HFFc6 (cell line): ENCODE measurements at regions not wholly inside any gene's neighbourhood (a gene's known extent, or its start where the extent isn't known, plus 50 kb on each side); places are given as distances from the start of the nearest gene placed in this dataset.

ENCODE experiments used
- DNase-seq: peaks from one replicate; pipeline ENCODE4 v3.0.0-alpha.2; 2018
- H3K27ac Mint-ChIP-seq: 2 replicates; pipeline ENCODE4 v1.8.0; 2020; ENCODE audit warnings: mild to moderate bottlenecking, mixed read lengths
- H3K27me3 Mint-ChIP-seq: 2 replicates; pipeline ENCODE4 v1.8.0; 2021; ENCODE audit warnings: mild to moderate bottlenecking, moderate library complexity, mixed read lengths; ENCODE audit not compliant: insufficient read depth
- H3K36me3 Mint-ChIP-seq: 2 replicates; pipeline ENCODE4 v1.8.0; 2021; ENCODE audit warnings: low read depth, mixed read lengths
- H3K4me1 Mint-ChIP-seq: 2 replicates; pipeline ENCODE4 v1.8.0; 2020; ENCODE audit warnings: low read depth, mixed read lengths
- H3K4me3 Mint-ChIP-seq: 2 replicates; pipeline ENCODE4 v1.8.0; 2020; ENCODE audit warnings: mild to moderate bottlenecking, moderate library complexity, mixed read lengths
- H3K9me3 Mint-ChIP-seq: 2 replicates; pipeline ENCODE4 v1.8.0; 2020; ENCODE audit warnings: mild to moderate bottlenecking, mixed read lengths
- TF ChIP-seq, protein P1 (sequence below): fragments of 200-600 bp; sonication (generic); IDR thresholded peaks from 2 replicates; pipeline ENCODE4 v1.5.0; 2021; ENCODE audit warnings: antibody characterized with exemption, mild to moderate bottlenecking

DNA sequence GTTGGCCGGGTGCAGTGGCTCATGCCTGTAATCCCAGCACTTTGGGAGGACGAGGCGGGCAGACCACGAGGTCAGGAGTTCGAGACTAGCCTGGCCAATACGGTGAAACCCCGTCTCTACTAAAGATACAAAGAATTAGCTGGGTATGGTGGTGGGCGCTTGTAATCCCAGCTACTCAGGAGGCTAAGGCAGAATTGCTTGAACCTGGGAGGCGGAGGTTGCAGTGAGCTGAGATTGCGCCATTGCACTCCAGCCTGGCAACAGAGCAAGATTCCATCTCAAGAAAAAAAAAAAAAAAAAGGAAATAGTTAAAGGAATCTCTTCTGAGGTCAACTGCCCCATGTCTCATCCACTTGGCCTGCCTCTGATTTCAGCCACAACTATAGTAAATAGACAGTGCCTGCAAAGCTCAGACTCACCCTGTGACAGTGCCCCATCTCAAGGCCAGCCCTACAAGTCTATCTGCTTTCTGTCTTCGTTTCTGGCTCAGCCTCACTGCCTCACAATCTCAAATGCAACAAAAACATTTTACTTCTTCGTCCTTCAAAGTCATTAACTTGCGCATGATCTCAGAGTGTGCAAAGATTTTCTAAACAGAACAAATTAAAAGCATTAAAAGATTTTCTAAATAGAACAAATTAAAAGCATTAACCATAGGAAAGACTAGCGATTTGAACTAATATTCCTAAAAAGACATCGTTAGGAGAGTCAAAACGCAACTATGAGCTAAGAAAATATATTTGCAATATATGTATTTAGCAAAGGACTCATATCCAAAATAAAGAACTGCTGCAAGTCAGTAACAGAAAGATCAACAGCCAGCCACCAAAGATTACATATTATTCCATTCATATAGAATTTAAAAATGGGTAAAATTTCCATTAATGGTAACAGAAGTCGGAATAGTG, 65.0 kb upstream of the PRDX6 start:
- TF ChIP-seq, protein P1, sequence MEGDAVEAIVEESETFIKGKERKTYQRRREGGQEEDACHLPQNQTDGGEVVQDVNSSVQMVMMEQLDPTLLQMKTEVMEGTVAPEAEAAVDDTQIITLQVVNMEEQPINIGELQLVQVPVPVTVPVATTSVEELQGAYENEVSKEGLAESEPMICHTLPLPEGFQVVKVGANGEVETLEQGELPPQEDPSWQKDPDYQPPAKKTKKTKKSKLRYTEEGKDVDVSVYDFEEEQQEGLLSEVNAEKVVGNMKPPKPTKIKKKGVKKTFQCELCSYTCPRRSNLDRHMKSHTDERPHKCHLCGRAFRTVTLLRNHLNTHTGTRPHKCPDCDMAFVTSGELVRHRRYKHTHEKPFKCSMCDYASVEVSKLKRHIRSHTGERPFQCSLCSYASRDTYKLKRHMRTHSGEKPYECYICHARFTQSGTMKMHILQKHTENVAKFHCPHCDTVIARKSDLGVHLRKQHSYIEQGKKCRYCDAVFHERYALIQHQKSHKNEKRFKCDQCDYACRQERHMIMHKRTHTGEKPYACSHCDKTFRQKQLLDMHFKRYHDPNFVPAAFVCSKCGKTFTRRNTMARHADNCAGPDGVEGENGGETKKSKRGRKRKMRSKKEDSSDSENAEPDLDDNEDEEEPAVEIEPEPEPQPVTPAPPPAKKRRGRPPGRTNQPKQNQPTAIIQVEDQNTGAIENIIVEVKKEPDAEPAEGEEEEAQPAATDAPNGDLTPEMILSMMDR = no peak
- H3K4me1 Mint-ChIP-seq = peaks cover 44% of the 10 kb centered on the region
- H3K27me3 Mint-ChIP-seq = no peaks in the 10 kb centered on the region
- 0 out of 2 replicates have a peak overlapping the region, but pooled peaks have one; percentile 3 for H3K27ac Mint-ChIP-seq
- peak; percentile 90 for DNase-seq
- no peaks in the 10 kb centered on the region for H3K9me3 Mint-ChIP-seq
- peaks cover 8% of the 10 kb centered on the region; the same call in 1 of the 2 replicates for H3K36me3 Mint-ChIP-seq
- H3K4me3 Mint-ChIP-seq = peak overlapping the region; percentile 7; the same call in 1 of the 2 replicates

DNA sequence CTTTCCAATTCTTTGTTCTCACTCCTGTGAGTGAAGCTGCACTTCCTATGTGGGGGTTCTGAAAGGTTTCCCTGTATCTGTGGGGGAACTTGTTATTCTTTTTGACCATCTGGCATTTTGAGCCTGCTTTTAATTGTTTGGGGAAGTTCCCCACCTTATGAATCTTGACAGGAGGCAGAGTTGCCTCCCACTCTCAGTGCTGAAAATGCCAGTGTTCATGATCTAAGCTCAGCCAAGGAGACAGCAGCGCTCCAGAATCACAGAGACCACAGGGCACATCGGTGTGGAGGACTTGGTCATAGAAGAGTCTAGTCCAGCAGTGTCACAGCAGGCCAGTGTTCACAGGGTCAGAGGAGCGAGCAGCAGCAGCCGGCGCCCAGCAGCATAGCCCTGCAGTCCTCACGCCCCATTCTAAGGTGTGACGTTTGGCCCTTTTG, 63.8 kb upstream of the PRDX6 start:
- Mint-ChIP-seq H3K4me3 (no peak overlapping the region), H3K27ac (no peak overlapping the region; the same call in 1 of the 2 replicates), H3K9me3 (no peaks in the 10 kb centered on the region), H3K4me1 (peaks cover 47% of the 10 kb centered on the region), H3K27me3 (no peaks in the 10 kb centered on the region), H3K36me3 (peaks cover 8% of the 10 kb centered on the region; the same call in 1 of the 2 replicates)
- no peak for DNase-seq
- TF ChIP-seq, protein P1 = no peak

DNA sequence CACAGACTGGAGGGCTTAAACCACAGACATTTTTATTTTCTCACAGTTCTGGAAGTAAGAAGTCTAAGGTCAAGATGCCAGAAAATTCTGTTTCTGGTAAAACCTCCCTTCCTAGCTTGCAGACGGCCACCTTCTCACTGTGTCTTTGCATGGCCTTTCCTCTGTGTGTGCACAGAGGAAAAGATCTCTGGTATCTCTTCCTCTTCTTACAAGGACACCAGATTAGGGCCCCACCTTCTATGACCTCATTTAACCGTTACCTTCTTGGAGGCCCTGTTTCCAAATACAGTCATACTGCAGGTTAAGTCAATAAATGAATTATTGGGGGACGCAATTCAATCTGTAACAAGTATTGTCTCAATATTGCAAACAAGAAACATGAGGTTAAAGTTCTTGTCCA, 63.0 kb upstream of the PRDX6 start:
- Mint-ChIP-seq H3K27me3 (no peaks in the 10 kb centered on the region), H3K4me1 (peaks cover 50% of the 10 kb centered on the region), H3K36me3 (peaks cover 8% of the 10 kb centered on the region; the same call in 1 of the 2 replicates), H3K27ac (no peak overlapping the region), H3K4me3 (no peak overlapping the region), H3K9me3 (no peaks in the 10 kb centered on the region)
- TF ChIP-seq, protein P1 = no peak
- DNase-seq = no peak

DNA sequence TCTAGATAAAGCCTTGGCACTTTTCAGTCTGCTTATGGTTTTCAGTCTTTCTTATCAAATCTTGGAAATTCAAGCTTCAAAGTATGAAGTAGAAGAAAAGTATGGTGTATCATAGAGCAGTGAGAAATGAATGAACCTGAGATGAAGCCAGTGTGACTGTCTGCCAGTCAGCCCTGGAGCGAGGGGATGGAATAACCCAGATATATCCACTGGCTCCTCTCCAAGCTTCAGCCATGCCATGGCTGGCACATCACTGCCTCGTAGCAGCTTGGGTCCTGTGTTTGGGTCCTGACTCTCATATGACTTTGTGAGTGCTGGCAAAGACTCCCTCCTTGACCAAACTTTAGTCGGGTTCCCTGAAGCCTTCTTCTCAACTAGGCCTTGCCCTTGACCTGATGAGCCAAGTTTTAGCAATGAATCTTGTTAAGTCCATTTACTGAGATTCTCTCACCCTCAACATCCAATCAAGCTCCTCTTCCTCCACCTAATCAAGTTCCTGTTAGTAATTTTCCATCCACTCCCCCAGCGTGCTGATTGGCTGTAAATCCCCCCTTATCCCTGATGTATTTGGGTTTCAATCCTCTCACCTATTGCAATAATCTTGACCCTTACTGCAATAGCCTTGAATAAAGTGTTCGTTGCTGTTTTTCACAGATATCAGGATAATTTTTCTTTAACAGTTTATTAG, 62.5 kb upstream of the PRDX6 start:
- TF ChIP-seq, protein P1 = no peak
- DNase-seq = no peak
- no peak overlapping the region for H3K4me3 Mint-ChIP-seq
- H3K4me1 Mint-ChIP-seq = peaks cover 45% of the 10 kb centered on the region
- H3K27ac Mint-ChIP-seq = no peak overlapping the region
- H3K27me3 Mint-ChIP-seq = no peaks in the 10 kb centered on the region
- H3K36me3 Mint-ChIP-seq = peaks cover 8% of the 10 kb centered on the region; the same call in 1 of the 2 replicates
- no peaks in the 10 kb centered on the region for H3K9me3 Mint-ChIP-seq

DNA sequence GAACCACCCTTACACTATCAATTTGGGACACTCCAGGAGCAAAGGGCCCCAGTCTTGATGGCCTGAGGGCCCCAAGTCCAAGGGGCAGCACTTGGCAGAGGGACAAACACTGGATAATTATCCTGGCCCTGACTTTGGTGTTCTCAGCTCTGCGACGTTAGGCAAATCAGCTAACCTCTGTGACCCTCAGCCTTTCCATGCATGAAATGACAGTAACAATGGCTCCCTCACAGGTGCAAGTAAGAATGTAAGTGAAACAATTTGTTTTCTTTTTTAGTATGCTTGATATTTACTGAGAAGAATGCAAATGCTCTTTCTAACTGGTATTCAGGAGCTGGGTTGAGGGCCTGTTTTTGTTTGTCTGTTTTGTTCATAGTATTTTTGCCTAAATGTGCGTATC, 61.6 kb upstream of the PRDX6 start:
- H3K9me3 Mint-ChIP-seq = no peaks in the 10 kb centered on the region
- H3K27ac Mint-ChIP-seq = no peak overlapping the region
- DNase-seq = no peak
- peaks cover 45% of the 10 kb centered on the region for H3K4me1 Mint-ChIP-seq
- TF ChIP-seq, protein P1 = no peak
- H3K36me3 Mint-ChIP-seq = peaks cover 8% of the 10 kb centered on the region; the same call in 1 of the 2 replicates
- H3K27me3 Mint-ChIP-seq = no peaks in the 10 kb centered on the region
- no peak overlapping the region for H3K4me3 Mint-ChIP-seq
